ENCODE measurements at regions not wholly inside any gene's neighbourhood (a gene's known extent, or its start where the extent isn't known, plus 50 kb on each side); places are given as distances from the start of the nearest gene placed in this dataset.

GRCh38 chr12:115423546-115423987, 739.6 kb upstream of the TBX3 start:
- intact Hi-C loops (cut with micrococcal nuclease): no loop called here
- Mint-ChIP-seq H3K27me3 (no peaks in the 10 kb centered on the region), H3K9me3 (no peaks in the 10 kb centered on the region), H3K4me3 (no peak overlapping the region), H3K27ac (no peak overlapping the region), H3K4me1 (no peaks in the 10 kb centered on the region), H3K36me3 (ENCODE audit: low read depth) (no peaks in the 10 kb centered on the region)
- DNase-seq: no peak

DNA sequence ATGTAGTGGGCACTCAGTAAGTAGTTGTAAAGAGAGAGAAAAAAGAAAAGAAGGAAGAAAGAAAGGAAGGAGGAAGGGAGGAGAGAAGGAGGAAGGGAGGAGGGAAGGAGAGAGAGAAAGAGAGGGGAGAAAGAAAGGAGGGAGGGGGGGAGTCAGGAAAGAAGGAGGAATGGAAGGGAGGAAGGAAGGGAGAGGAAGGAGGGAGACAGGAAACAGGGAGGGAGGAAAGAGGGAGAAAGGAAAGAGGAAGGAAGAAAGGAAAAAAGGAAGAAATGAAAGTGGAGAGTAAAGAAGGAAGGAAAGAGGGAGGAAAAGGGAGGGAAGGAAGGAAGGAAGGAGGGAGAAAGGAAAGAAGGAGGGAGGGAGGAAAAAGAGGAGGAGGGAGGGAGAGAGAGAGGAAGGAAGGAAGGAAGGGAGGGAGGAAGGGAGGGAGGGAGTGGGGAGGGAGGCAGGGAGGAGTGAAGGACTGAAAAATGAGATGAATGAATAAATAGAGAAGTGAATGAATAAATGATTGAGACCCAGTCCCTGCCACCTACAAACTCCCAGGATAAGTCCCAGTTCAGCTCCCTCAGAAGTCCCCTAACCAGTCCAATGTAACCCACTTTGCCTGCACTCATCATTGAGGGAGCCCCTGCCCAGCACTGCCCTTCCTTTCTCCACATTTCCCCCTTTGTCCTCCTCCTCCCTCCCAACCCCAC, 739.0 kb upstream of the TBX3 start:
- Mint-ChIP-seq H3K9me3 (no peaks in the 10 kb centered on the region), H3K36me3 (ENCODE audit: low read depth) (no peaks in the 10 kb centered on the region), H3K27me3 (no peaks in the 10 kb centered on the region), H3K4me3 (no peak overlapping the region), H3K27ac (no peak overlapping the region), H3K4me1 (no peaks in the 10 kb centered on the region)
- no peak for DNase-seq
- intact Hi-C loops (cut with micrococcal nuclease): no loop called here

DNA sequence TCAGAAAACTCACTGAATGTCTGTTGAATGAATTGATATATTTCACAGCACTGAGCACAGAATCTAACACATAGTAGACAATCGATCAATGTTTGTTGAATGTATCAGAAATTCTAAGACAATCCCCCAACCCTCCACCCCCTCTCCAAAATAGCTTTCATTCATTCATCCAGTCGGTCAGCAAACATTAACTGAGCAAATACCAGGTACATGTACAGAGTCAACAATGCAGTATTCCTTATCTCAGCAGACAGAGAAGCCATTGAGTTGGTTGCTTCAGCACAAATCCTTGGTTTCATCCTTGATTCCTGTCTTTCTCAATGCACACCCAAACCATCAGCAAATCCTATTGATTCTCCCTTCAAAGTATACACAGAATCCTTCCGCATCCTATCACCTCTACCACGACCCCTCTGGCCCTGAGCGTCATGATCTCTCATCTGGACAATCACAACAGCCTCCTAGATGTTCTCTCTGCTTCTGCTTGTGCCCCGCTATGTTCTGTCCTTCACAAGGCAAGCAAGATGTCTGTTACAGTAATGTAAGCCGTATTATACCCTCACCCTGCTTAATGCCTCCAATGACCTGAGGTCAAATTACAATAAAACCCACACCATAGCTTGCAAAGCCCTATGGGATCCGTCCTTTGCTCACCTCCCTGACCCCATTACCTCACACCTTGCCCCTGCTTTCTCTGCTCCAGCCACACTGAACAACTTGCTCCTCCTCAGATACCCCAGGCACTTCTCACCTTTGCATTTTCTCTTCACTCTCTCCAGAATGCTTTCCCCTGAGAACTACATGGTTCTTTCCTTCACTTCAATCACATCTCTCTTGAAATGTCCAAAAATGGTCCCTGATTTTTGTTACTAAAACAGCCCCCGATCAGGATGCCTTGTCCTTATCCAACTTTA, 738.1 kb upstream of the TBX3 start:
- Mint-ChIP-seq H3K4me3 (no peak overlapping the region), H3K27ac (no peak overlapping the region), H3K9me3 (no peaks in the 10 kb centered on the region), H3K27me3 (no peaks in the 10 kb centered on the region), H3K4me1 (no peaks in the 10 kb centered on the region), H3K36me3 (ENCODE audit: low read depth) (no peaks in the 10 kb centered on the region)
- DNase-seq: no peak
- intact Hi-C loops (cut with micrococcal nuclease): no loop called here

DNA sequence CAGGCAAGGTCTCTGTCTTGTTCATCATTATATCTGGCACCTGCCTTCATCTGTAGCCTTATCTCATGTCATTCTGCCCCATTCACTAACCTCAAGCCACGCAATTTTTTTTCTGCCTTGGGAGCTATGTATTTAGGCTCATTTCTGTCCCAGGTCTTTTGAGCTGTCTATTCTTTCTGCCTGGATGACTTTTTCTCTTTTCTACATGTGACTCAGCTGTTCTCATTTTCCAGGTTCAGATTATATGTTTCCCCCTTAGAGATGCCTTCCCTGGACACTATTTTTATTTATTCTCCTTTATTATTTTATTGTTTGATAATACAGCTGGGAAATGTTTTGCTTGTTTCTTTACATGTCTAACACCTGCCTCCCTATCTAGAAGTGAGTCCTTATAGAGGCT, 737.4 kb upstream of the TBX3 start:
- intact Hi-C loops (cut with micrococcal nuclease): no loop called here
- no peaks in the 10 kb centered on the region for H3K4me1 Mint-ChIP-seq
- no peaks in the 10 kb centered on the region for H3K36me3 Mint-ChIP-seq (ENCODE audit: low read depth)
- H3K9me3 Mint-ChIP-seq: no peaks in the 10 kb centered on the region
- no peak overlapping the region for H3K27ac Mint-ChIP-seq
- H3K4me3 Mint-ChIP-seq: no peak overlapping the region
- no peak for DNase-seq
- no peaks in the 10 kb centered on the region for H3K27me3 Mint-ChIP-seq

GRCh38 chr12:115419145-115419646, 735.2 kb upstream of the TBX3 start:
- H3K4me3 Mint-ChIP-seq: no peak overlapping the region
- no peaks in the 10 kb centered on the region for H3K9me3 Mint-ChIP-seq
- no peaks in the 10 kb centered on the region for H3K4me1 Mint-ChIP-seq
- intact Hi-C loops (cut with micrococcal nuclease): no loop called here
- H3K27me3 Mint-ChIP-seq: no peaks in the 10 kb centered on the region
- no peak for DNase-seq
- H3K27ac Mint-ChIP-seq: no peak overlapping the region
- H3K36me3 Mint-ChIP-seq (ENCODE audit: low read depth): no peaks in the 10 kb centered on the region

DNA sequence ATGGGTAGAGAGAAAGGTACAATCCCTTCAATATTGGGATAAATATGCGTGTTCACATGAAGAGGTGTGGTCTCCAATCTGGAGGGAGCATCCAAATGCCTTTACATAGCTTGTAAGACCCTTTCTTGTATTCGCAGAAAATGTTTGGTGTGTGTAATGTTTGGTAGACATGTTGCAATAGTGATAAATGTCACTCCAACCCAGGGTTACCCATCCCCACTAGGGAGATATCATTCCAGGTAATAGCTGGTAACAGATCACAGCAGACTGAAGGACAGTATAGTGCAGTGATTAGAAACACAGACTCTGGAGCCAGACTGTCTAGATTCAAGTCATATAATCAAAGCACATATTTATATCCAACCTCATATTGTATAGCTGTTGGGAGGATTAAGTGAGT, 733.6 kb upstream of the TBX3 start:
- DNase-seq: no peak
- Mint-ChIP-seq H3K4me3 (no peak overlapping the region), H3K9me3 (no peaks in the 10 kb centered on the region), H3K27ac (no peak overlapping the region), H3K27me3 (no peaks in the 10 kb centered on the region), H3K36me3 (ENCODE audit: low read depth) (no peaks in the 10 kb centered on the region), H3K4me1 (no peaks in the 10 kb centered on the region)
- intact Hi-C loops (cut with micrococcal nuclease): no loop called here

GRCh38 chr12:115416869-115417268, 732.9 kb upstream of the TBX3 start:
- intact Hi-C loops (cut with micrococcal nuclease): no loop called here
- no peak for DNase-seq
- Mint-ChIP-seq H3K4me3 (no peak overlapping the region), H3K27me3 (no peaks in the 10 kb centered on the region), H3K36me3 (ENCODE audit: low read depth) (no peaks in the 10 kb centered on the region), H3K9me3 (no peaks in the 10 kb centered on the region), H3K27ac (no peak overlapping the region), H3K4me1 (no peaks in the 10 kb centered on the region)

DNA sequence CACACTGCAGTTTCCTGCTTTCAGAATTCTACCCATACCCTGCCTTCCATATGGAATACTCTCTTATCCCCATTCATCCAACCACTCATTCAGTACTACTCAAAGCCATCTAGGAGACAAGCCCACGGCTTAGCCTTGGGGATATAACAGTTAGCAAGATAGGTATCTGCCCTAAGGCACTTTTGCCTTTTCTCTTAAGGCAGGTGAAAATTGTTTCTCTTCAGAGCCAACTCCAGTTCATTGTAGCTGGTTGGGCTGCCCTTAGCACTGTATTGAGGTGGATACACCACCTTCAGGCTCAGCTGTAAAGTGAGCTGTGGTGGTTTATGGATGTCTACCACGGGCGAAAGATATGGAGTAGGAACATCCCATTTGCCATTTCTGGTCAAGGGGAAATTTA, 729.7 kb upstream of the TBX3 start:
- intact Hi-C loops (cut with micrococcal nuclease): no loop called here
- H3K27ac Mint-ChIP-seq: no peak overlapping the region

DNA sequence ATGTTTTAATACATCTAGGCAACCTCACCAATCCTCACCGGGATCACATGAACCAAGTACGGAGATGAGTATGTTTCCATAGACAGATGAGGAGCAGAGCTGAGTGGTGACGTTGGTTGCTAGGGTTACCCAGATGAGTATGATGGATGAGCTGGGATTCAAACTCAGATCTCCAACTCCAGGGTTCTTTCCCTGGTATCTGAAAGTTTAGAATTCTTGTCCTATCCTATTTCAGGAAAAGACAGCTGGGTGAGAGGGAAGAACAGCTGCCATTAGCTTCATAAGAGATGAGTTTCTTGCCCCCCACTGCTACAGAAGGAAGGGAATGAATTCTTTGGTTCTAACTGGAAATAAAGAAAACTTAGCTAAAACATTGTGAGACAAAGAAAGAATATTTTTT, 728.9 kb upstream of the TBX3 start:
- Mint-ChIP-seq H3K27ac (no peak overlapping the region), H3K4me3 (no peak overlapping the region), H3K4me1 (no peaks in the 10 kb centered on the region), H3K27me3 (no peaks in the 10 kb centered on the region), H3K36me3 (ENCODE audit: low read depth) (no peaks in the 10 kb centered on the region), H3K9me3 (no peaks in the 10 kb centered on the region)
- DNase-seq: no peak
- intact Hi-C loops (cut with micrococcal nuclease): no loop called here

More for the DNA sequence above, 729.7 kb upstream of the TBX3 start:
- Mint-ChIP-seq H3K9me3 (no peaks in the 10 kb centered on the region), H3K36me3 (ENCODE audit: low read depth) (no peaks in the 10 kb centered on the region), H3K4me1 (no peaks in the 10 kb centered on the region), H3K27me3 (no peaks in the 10 kb centered on the region), H3K4me3 (no peak overlapping the region)
- no peak for DNase-seq

DNA sequence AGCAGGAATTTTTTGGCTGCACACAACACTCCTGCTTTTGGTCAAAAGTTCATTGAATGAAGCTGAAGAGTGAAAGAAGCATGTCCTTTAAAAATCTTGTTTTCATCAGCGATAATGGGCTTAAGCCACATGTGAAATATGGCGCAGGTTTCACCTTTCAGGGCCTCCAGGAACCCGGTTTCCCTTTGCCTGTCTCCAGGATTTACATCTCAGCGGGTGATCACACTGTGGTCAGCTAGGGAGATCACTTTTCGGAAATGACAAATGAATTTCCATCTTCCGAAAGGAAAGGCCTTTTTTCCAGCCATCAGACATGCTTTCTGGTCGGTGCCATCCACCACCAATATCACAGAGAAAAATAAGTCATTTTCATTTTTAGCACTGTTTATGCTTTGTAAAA, 727.1 kb upstream of the TBX3 start:
- Mint-ChIP-seq H3K27ac (no peak overlapping the region), H3K4me1 (no peaks in the 10 kb centered on the region), H3K27me3 (no peaks in the 10 kb centered on the region), H3K36me3 (ENCODE audit: low read depth) (no peaks in the 10 kb centered on the region), H3K4me3 (no peak overlapping the region), H3K9me3 (no peaks in the 10 kb centered on the region)
- intact Hi-C loops (cut with micrococcal nuclease): no loop called here
- DNase-seq: no peak

DNA sequence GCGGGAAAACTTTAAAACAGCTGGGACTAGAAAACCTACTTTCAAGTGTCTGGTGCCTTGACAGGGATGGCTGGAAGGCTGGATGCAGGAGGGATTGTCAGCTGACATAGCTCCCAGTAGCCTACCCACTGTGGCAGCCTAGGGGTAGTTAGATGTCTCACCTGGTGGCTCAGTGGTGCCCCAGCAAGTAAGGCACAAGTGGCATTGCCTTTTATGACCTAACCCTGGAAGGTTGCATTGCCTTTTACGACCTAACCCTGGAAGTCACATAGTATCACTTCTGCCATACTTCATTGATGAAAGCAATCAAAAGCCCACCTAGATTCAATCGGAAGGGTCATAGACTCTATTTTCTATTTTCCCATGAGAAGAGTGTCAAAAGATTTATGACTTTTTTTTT, 724.7 kb upstream of the TBX3 start:
- no peak overlapping the region for H3K27ac Mint-ChIP-seq
- H3K27me3 Mint-ChIP-seq: no peaks in the 10 kb centered on the region
- intact Hi-C loops (cut with micrococcal nuclease): no loop called here
- no peaks in the 10 kb centered on the region for H3K9me3 Mint-ChIP-seq
- DNase-seq: no peak
- no peaks in the 10 kb centered on the region for H3K4me1 Mint-ChIP-seq
- H3K4me3 Mint-ChIP-seq: no peak overlapping the region
- H3K36me3 Mint-ChIP-seq (ENCODE audit: low read depth): no peaks in the 10 kb centered on the region

- no peak for DNase-seq
- Mint-ChIP-seq H3K4me3 (no peak overlapping the region), H3K36me3 (ENCODE audit: low read depth) (no peaks in the 10 kb centered on the region), H3K27ac (no peak overlapping the region), H3K27me3 (no peaks in the 10 kb centered on the region), H3K9me3 (no peaks in the 10 kb centered on the region), H3K4me1 (no peaks in the 10 kb centered on the region)
- intact Hi-C loops (cut with micrococcal nuclease): no loop called here
Observed at GRCh38 chr12:115407723-115408122, 723.7 kb upstream of the TBX3 start.

- no peaks in the 10 kb centered on the region for H3K9me3 Mint-ChIP-seq
- H3K4me1 Mint-ChIP-seq: no peaks in the 10 kb centered on the region
- no peak overlapping the region for H3K4me3 Mint-ChIP-seq
- no peaks in the 10 kb centered on the region for H3K27me3 Mint-ChIP-seq
- H3K27ac Mint-ChIP-seq: no peak overlapping the region
- intact Hi-C loops (cut with micrococcal nuclease): no loop called here
- H3K36me3 Mint-ChIP-seq (ENCODE audit: low read depth): no peaks in the 10 kb centered on the region
- no peak for DNase-seq
Observed at GRCh38 chr12:115407036-115407435, 723.1 kb upstream of the TBX3 start.

DNA sequence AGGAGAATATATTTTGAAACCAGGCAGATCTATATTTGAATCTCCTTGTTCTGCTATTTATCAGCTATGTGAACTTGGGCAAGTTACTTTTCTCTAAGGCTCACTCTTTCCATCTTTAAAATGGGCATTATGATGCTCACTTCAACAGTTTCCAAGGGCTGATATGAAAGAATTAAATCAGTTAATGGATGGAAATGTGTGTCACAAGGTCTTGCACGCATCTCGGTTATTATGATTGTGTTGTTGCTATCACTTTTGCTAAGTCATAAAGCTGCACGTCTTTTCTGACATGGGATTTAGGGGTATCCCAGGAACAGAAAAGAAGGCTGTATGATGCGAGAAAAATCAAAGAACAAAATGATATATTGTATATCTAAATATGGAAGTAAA, 721.5 kb upstream of the TBX3 start:
- Mint-ChIP-seq H3K27ac (no peak overlapping the region), H3K4me1 (no peaks in the 10 kb centered on the region), H3K36me3 (ENCODE audit: low read depth) (no peaks in the 10 kb centered on the region), H3K4me3 (no peak overlapping the region), H3K9me3 (no peaks in the 10 kb centered on the region), H3K27me3 (no peaks in the 10 kb centered on the region)
- DNase-seq: no peak
- intact Hi-C loops (cut with micrococcal nuclease): no loop called here

Measured in activated CD4-positive, alpha-beta T cell treated with anti-CD3 and anti-CD28 coated beads, Interleukin-2, amount 10 ng/mL, durations not matched to agents 24 days and 14 days (primary cell).